OCI-LY7 (cell line): ENCODE measurements at regions not wholly inside any gene's neighbourhood (a gene's known extent, or its start where the extent isn't known, plus 50 kb on each side); places are given as distances from the start of the nearest gene placed in this dataset.

ENCODE experiments used
- BruUV-seq: library from RNA; stranded (reverse); fragments of 400-500 nt; replicated peaks from 2 replicates; lab custom pipeline; 2021; lab: Mats Ljungman, UMichigan
- CTCF ChIA-PET: fragments of 300-600 bp; sonication (Branson Sonifier 250); formaldehyde crosslinking; loops from one replicate; lab custom pipeline; 2022; ENCODE audit warnings: antibody characterized with exemption; ENCODE audit not compliant: unreplicated experiment; lab: Charles Lee
- POLR2A ChIA-PET: fragments of 300-600 bp; sonication (Branson Sonifier 250); formaldehyde crosslinking; loops from one replicate; lab custom pipeline; 2022; ENCODE audit warnings: antibody characterized with exemption; lab: Charles Lee
- DNase-seq: peaks from one replicate; pipeline ENCODE4 v3.0.0-alpha.2; 2015; ENCODE audit warnings: low spot score
- H2AFZ ChIP-seq: fragments of 200-600 bp; sonication (generic), shearing (Covaris generic); 2 replicates; pipeline ENCODE4 v1.6.1; 2014; ENCODE audit warnings: mild to moderate bottlenecking, antibody characterized with exemption, low read length, moderate library complexity
- H3K27ac ChIP-seq: fragments of 200-600 bp; sonication (generic); 2 replicates; pipeline ENCODE4 v1.5.1; 2014; ENCODE audit warnings: mixed run types, low read depth, mild to moderate bottlenecking, moderate library complexity, low read length, inconsistent platforms; ENCODE audit not compliant: poor library complexity, severe bottlenecking
- H3K36me3 ChIP-seq: fragments of 200-600 bp; sonication (generic); 2 replicates; pipeline ENCODE4 v1.6.1; 2014; ENCODE audit warnings: mild to moderate bottlenecking, antibody characterized with exemption, low read length, moderate library complexity, mixed read lengths; ENCODE audit not compliant: insufficient read depth
- H3K4me1 ChIP-seq: fragments of 200-600 bp; sonication (generic); 2 replicates; pipeline ENCODE4 v1.5.1; 2014; ENCODE audit warnings: mild to moderate bottlenecking, low read length; ENCODE audit not compliant: insufficient read depth, poor library complexity, severe bottlenecking
- H3K4me2 ChIP-seq: fragments of 200-600 bp; sonication (generic); 2 replicates; pipeline ENCODE4 v1.6.1; 2014; ENCODE audit warnings: mild to moderate bottlenecking, low read length
- H3K4me3 ChIP-seq: fragments of 200-600 bp; sonication (generic); 2 replicates; pipeline ENCODE4 v1.5.1; 2014; ENCODE audit warnings: mild to moderate bottlenecking, low read depth, low read length; ENCODE audit not compliant: poor library complexity, severe bottlenecking
- H3K79me2 ChIP-seq: fragments of 200-600 bp; sonication (generic); 2 replicates; pipeline ENCODE4 v1.6.1; 2016; ENCODE audit warnings: low read depth, mild to moderate bottlenecking, low read length, moderate library complexity, mixed read lengths; ENCODE audit not compliant: insufficient read depth
- H3K9me2 ChIP-seq: fragments of 200-600 bp; sonication (generic); 2 replicates; pipeline ENCODE4 v1.6.1; 2016; ENCODE audit warnings: mild to moderate bottlenecking, low read length, mixed read lengths; ENCODE audit not compliant: insufficient read depth
- H3K9me3 ChIP-seq: fragments of 200-600 bp; sonication (generic); 2 replicates; pipeline ENCODE4 v1.6.1; 2014; ENCODE audit warnings: mild to moderate bottlenecking, mixed run types, low read length, mixed read lengths
- H4K20me1 ChIP-seq: fragments of 200-600 bp; sonication (generic); 2 replicates; pipeline ENCODE4 v1.6.1; 2014; ENCODE audit warnings: mild to moderate bottlenecking, antibody characterized with exemption, low read length, moderate library complexity, mixed read lengths; ENCODE audit not compliant: insufficient read depth
- EZH2phosphoT487 ChIP-seq: fragments of 200-600 bp; sonication (generic); IDR thresholded peaks from 2 replicates; pipeline ENCODE4 v1.6.1; 2018; ENCODE audit warnings: low read depth, borderline replicate concordance, mild to moderate bottlenecking, mixed run types, antibody characterized with exemption, low read length, moderate library complexity, mixed read lengths
- intact Hi-C: fragments of 100-400 bp; cut with micrococcal nuclease; formaldehyde crosslinking; loops from one replicate; pipeline ENCODE4 v1.10.0; 2022; ENCODE audit not compliant: unreplicated experiment
- TF ChIP-seq, protein P1 (sequence below): fragments of 200-600 bp; sonication (generic); conservative IDR thresholded peaks from 2 replicates; pipeline ENCODE4 v1.5.1; 2014; ENCODE audit warnings: mild to moderate bottlenecking, antibody characterized with exemption, low read length, moderate library complexity, mixed read lengths

DNA sequence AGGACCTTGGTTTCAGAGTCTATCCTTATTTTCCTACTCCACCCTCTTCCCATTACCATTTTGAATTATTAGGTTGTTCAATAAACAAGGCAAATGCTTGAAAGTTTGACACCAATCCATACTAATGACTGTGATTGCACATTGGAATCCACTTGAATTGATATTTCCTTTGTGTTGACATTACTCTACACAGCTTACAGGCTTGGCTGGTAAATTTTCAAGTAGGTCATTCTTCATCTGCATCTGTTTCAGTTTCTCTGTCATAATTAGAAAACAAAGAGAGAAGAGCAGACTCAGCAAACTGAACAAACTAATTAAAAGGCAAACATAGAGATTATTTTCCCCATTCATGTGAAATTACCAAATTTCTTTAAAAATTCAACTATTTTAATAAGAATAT, 732.9 kb upstream of the BCHE start:
- H3K79me2 ChIP-seq = no peaks in the 10 kb centered on the region
- no peak overlapping the region for H2AFZ ChIP-seq
- no peak for DNase-seq
- POLR2A ChIA-PET = no interaction called here
- no peak overlapping the region for H3K27ac ChIP-seq
- H3K36me3 ChIP-seq = no peaks in the 10 kb centered on the region
- H3K4me3 ChIP-seq = no peak overlapping the region
- intact Hi-C loops = no loop called here
- no peaks in the 10 kb centered on the region for H3K9me3 ChIP-seq
- no peaks in the 10 kb centered on the region for H3K4me1 ChIP-seq
- CTCF ChIA-PET = no interaction called here
- H3K4me2 ChIP-seq = no peak overlapping the region
- H4K20me1 ChIP-seq = no peaks in the 10 kb centered on the region
- BruUV-seq = no TSS peak
- H3K9me2 ChIP-seq = no peaks in the 10 kb centered on the region
- TF ChIP-seq, protein P1, sequence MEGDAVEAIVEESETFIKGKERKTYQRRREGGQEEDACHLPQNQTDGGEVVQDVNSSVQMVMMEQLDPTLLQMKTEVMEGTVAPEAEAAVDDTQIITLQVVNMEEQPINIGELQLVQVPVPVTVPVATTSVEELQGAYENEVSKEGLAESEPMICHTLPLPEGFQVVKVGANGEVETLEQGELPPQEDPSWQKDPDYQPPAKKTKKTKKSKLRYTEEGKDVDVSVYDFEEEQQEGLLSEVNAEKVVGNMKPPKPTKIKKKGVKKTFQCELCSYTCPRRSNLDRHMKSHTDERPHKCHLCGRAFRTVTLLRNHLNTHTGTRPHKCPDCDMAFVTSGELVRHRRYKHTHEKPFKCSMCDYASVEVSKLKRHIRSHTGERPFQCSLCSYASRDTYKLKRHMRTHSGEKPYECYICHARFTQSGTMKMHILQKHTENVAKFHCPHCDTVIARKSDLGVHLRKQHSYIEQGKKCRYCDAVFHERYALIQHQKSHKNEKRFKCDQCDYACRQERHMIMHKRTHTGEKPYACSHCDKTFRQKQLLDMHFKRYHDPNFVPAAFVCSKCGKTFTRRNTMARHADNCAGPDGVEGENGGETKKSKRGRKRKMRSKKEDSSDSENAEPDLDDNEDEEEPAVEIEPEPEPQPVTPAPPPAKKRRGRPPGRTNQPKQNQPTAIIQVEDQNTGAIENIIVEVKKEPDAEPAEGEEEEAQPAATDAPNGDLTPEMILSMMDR = no peak
- TF ChIP-seq EZH2phosphoT487 = no peak

DNA sequence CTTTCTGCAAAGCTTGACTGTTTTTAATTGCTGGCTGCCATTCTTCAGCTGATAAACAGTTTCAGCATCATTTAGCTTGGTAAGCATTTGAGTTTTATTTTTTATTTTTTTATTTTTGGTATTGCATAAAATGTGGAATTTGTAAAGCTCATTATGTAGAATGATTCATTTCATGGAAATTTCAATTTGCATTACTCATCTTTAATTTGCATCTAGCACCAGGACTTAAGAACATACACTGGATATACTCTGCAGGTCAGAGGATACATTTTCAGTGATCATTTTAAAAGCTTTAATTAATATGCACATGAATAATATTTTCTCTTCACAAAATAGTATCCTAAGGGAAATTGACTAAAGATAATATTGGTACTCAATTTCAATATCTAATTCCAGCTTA, 732.4 kb upstream of the BCHE start:
- H3K4me1 ChIP-seq = no peaks in the 10 kb centered on the region
- H4K20me1 ChIP-seq = no peaks in the 10 kb centered on the region
- ChIA-PET CTCF (no interaction called here), POLR2A (no interaction called here)
- H3K4me3 ChIP-seq = no peak overlapping the region
- H3K9me3 ChIP-seq = no peaks in the 10 kb centered on the region
- BruUV-seq = no TSS peak
- no peak for DNase-seq
- no peak for TF ChIP-seq EZH2phosphoT487
- TF ChIP-seq, protein P1 = no peak
- H3K4me2 ChIP-seq = no peak overlapping the region
- no peaks in the 10 kb centered on the region for H3K9me2 ChIP-seq
- no peak overlapping the region for H3K27ac ChIP-seq
- intact Hi-C loops = no loop called here
- no peak overlapping the region for H2AFZ ChIP-seq
- no peaks in the 10 kb centered on the region for H3K36me3 ChIP-seq
- H3K79me2 ChIP-seq = no peaks in the 10 kb centered on the region

DNA sequence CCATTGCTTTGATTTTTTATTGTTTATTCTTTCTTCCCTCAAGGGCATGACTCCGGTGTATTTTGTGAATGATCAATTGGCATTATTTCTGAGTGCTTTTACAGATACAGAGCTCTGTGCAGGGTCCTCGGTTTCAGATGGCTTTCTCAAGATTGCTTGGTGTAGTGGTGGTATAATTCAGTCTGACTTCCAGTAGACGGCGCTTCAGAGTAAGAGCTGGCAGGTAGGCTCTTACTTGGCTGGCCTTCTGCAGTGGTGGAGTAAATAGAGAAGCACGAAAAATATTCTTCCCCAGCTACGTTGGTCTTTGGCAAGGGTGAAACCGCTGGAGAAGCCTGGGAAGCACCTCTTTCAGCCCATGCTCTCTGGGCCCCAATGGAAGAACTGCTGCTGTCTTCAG, 723.0 kb upstream of the BCHE start:
- intact Hi-C loops = no loop called here
- Histone ChIP-seq H3K36me3 (no peaks in the 10 kb centered on the region), H3K4me2 (no peak overlapping the region), H3K27ac (no peak overlapping the region), H3K9me2 (no peaks in the 10 kb centered on the region; the same call in 1 of the 2 replicates), H3K4me1 (no peaks in the 10 kb centered on the region), H3K9me3 (no peaks in the 10 kb centered on the region), H2AFZ (no peak overlapping the region), H3K79me2 (no peaks in the 10 kb centered on the region), H4K20me1 (no peaks in the 10 kb centered on the region), H3K4me3 (no peak overlapping the region)
- ChIA-PET CTCF (no interaction called here), POLR2A (no interaction called here)
- no TSS peak for BruUV-seq
- TF ChIP-seq, protein P1 = no peak
- no peak for TF ChIP-seq EZH2phosphoT487
- DNase-seq = no peak
